ENCODE measurements at regions not wholly inside any gene's neighbourhood (a gene's known extent, or its start where the extent isn't known, plus 50 kb on each side); places are given as distances from the start of the nearest gene placed in this dataset.

GRCh38 chr2:43084699-43085091 is 141.7 kb downstream of the ZFP36L2 start:
- no peak for DNase-seq

DNA sequence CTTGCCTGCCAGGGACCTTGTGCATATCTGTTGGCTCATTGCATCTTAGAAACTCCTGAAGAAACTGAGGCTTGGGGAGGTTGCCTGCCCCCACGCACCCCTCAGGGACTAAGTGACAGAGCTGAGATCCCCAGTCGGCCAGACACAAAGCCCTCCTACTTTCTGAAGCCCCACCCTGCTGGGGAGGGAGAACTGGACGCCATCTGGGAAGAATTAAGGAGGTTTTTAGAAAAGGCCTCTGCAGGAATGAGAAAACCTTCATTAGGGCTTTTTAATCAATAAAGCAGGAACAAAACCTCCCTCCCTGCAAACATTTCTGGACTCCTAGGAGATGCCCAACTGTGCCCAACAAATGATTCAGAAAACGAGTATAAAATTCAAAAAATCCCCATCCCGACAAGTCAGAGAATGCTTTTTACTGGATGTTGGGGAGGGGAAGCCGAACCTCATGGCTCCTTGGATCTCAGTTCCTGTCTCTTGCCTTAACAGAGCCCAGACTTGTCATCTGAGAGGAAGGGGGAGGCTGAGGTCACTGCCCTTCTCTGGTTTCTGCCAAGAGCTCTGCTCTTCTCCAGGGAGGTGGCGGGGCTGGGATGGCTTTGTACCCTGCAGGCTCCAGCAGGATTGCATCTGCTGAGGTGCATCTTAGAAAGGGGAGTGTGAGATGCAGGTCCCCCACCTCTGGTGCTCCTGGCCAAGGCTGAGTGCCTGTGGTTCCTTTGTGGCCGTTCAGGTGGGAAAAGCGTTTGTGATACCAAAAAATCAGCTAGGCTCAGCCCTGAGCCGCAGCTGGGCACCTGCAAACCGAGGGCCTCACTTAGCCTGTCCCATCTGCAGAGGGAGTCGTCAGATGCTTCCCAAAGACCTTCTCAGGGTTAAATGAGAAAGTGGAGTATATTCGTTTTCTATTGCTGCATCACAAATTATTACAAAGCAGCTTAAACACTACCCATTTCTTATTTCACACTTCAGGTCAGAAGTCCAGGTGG is 142.4 kb downstream of the ZFP36L2 start:
- DNase-seq, result no peak

DNA sequence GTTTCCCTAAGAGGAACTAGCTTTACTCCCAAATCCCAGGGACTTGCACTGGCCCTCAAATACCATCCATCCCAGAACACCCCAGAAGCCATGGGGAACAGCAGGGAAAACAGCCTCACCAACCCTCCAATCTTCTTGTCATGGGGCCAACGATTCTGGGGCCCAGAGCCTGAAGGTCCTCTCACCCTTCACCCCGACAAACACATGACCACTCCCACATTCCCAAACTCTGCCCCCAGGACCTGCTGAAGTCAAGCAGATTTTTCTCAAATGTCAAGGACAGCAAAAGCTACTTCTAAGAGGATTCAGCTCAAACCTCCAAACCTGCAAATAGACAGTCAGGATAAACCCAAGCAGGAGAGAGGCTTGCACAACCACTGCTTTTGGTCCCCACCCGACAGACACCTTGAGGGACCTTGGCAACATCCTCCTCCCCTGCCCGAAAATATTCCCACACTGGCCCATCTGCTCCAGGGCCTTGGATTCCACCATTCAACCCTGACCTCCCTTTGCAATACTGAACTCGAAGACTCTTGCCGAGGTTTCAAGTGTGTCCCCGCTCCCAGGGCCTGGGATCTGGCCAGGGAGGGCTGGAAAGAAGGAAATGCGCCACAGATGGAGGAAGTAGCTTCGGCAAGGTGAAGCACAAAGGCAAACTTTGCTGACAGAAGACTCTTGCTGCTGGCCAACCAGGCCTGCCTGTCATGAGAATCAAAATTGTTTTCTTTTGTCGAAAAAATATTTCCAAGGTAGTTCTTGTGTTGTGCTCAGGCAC is 143.3 kb downstream of the ZFP36L2 start:
- DNase-seq, result no peak

DNA sequence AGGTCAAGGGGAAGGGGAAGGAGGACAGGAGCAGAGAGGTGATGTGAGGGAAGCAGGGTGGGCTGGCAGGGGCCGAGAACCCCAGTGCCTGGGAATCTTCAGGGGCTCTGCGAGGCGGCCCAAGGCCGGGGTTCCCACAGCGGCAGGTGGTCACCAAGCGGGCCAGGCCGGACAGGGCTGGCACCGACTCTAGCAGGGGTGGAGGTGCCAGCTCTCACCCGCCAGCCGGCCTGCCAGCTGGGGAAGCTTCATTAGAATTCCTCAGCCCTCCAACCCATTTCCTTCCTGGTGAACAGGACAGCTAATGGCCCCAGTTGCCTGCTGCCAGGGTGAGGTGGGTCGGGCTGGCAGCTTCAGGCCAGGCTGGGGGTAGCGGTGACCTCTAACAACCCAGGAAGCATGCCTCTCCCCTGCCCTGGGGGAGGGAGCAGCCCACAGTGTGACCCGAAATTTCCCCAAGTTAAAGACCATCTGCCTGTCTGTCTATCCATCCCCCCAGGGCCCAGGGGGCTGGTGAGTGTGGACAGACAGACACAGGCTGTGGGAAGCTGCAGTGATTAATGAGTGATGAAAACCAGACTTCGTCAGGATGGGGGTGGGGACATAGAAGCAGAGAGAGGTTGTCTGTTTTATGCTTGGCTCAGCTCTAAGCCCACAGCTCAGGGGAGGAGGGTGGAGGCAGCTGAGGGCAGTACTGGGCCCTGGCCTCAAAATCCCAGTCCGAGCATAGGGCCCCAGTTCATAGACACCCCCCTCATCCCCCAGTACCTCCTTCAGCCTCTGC is 144.1 kb downstream of the ZFP36L2 start:
- DNase-seq, result no peak

- DNase-seq, result no peak
These were observed 145.2 kb downstream of the ZFP36L2 start for GRCh38 chr2:43081131-43081765.

GRCh38 chr2:43080571-43081021 is 145.8 kb downstream of the ZFP36L2 start:
- DNase-seq, result no peak

GRCh38 chr2:43078781-43079755 is 147.3 kb downstream of the ZFP36L2 start:
- no peak for DNase-seq

DNA sequence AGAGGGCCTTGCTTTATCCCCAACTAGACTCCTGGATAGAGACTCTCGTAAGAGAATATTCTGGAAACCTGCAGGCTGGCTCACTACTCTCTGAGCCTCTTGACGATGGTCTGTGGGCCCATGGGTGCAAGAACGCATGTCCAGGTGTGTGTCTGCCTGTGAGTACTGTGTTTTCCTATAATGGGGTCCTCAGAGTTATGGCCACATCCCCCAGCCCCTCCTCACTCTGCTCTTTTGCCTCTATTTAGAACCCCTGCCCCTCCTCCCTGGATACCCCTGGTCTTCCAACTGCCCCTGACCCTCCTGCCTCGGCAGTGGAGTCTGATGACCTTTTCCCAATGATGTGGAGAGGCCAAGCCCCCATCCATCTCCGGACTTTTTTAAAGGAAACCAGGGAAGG is 148.1 kb downstream of the ZFP36L2 start:
- no peak for DNase-seq

DNA sequence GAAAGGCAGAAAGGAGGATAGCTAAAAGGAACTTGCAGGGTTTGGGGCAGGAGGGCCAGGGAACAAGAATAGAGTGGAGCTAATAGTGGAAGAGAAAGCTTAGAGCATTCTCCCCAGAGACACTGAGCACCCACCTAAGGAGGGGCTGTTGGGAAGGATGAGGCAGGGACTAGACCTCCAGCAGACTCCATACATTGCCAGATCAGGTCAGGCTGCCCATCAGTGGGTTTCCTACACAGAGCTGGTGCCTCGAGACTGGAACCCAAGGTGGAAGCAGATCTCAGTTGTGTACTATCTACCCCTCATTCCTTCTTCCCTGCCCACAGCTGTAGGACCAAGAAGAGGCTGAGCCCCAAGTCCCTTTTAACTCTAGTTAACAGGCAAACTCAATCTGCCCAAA is 148.5 kb downstream of the ZFP36L2 start:
- DNase-seq, result no peak

DNA sequence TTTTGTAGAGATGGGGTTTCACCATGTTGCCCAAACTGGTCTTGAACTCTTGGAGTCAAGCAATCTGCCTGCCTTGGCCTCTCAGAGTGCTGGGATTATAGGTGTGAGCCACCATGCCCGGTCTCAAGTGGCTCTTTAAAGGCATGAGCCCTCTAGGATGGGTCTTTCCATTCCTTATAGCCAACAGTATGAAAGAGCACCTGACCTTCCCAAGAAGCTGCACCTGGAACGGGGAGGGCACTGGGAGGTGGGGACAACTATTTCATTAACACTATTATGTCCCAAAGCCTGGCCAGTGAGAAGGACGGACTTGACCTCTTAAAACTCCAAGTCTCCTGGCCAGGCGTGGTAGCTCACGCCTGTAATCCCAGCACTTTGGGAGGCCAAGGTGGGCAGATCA is 149.7 kb downstream of the ZFP36L2 start:
- no peak for DNase-seq

GRCh38 chr2:43075811-43076585 is 150.4 kb downstream of the ZFP36L2 start:
- no peak for DNase-seq

GRCh38 chr2:43075054-43075593 is 151.3 kb downstream of the ZFP36L2 start:
- DNase-seq, result no peak

GRCh38 chr2:43074592-43075053 is 151.8 kb downstream of the ZFP36L2 start:
- no peak for DNase-seq

DNA sequence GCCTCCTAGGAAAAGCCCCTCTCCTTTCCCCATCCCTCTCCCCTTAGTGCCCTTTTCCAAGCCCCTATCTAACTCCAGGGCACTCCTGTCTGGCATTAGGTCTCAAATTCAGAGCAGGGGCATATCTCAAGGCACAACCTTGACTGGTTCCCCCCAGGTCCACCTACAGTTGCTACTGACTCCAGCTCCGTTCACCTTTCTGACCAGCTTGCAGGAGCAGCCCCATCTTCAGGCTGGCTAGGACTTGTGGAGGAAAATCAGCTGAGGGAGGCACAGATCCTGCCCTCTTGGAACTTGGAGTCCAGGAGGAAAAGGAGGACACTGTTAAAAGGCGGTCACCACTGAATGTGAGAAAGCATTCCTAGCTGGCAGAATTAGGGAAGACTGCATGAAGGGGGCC is 152.4 kb downstream of the ZFP36L2 start:
- no peak for DNase-seq

GRCh38 chr2:43073401-43073825 is 153.0 kb downstream of the ZFP36L2 start:
- DNase-seq, result no peak

GRCh38 chr2:43071599-43072550 is 154.5 kb downstream of the ZFP36L2 start:
- no peak for DNase-seq

DNA sequence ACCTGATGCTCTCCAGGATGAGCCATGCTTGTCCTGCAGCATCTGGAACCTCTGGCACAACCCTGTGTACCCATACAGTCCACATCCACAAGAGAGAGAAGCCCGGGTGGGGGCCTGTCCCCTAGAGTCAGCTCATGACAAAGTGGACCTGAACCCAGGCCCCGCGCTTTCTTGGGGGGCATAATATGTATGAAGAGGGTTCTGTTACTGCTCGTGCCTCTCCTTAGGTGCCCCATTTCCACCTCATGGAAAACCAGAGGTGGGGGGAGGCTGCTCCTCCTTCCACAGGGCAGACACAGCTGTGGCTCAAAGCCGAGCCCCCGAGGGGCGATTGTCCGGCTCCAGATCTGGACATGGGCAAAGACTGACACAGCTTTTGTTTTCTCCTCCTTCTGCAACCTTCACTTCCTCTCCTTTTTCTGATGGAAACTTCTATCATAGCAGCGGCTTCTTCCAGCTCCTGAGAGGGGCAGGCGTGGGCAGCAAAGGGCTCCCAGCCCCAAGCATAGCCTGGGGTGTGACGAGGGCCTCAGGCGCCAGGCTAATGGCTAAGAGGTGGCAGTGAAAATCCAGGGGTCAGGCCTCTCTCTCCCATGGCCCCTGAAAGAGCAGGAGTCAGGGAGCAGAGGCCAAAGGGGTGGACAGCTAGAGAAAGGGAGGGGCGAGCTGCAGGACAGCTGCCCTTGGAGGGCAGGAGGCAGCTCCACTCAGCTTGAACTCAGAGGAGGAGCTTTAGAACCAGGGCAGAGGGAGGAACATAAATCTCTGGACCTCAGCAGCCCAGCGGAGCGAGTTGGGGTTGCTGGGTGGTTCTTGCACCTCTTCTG is 155.5 kb downstream of the ZFP36L2 start:
- DNase-seq, result no peak

DNA sequence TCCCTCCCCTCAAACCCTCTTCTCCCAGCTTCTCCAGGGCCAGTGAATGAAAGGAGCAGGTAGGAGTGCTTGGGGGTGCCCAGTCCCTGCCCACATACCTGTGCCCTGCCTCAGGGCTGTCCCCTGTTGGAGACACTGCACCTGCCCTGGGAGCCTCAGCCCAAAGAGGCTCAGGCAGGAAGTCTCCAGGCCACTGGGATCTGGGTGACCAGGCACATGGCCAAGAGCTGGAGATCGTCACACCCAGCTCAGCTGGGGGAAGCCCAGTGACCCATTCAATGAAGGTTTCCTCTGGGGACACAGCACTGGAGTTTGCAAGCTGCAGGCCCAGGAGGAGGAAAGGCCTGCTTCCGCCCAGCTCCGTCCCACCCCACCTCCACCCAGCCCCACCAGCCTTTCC is 156.4 kb downstream of the ZFP36L2 start:
- no peak for DNase-seq

Data from activated T-cell treated with anti-CD3 and anti-CD28 coated beads, Interleukin-2, amount 50 U/mL, for 48 hours (primary cell).